ENCODE measurements at regions not wholly inside any gene's neighbourhood (a gene's known extent, or its start where the extent isn't known, plus 50 kb on each side); places are given as distances from the start of the nearest gene placed in this dataset.

GRCh38 chr13:22106058-22106457, 435.2 kb downstream of the FGF9 start:
- no peak overlapping the region for H3K27ac ChIP-seq (ENCODE audit: low read depth, low read length)
- H3K4me3 ChIP-seq (ENCODE audit: low read depth, low read length): no peak overlapping the region
- no peaks in the 10 kb centered on the region for H3K27me3 ChIP-seq (ENCODE audit: control insufficient read depth, insufficient read depth, low read length)
- ChIA-PET POLR2A (no interaction called here), CTCF (no interaction called here)
- no peak for DNase-seq (ENCODE audit: low read depth, low spot score)
- H3K9me3 ChIP-seq (ENCODE audit: control insufficient read depth, insufficient read depth, low read length): peaks cover 3% of the 10 kb centered on the region; the same call in 1 of the 2 replicates
- TF ChIP-seq, protein P1, sequence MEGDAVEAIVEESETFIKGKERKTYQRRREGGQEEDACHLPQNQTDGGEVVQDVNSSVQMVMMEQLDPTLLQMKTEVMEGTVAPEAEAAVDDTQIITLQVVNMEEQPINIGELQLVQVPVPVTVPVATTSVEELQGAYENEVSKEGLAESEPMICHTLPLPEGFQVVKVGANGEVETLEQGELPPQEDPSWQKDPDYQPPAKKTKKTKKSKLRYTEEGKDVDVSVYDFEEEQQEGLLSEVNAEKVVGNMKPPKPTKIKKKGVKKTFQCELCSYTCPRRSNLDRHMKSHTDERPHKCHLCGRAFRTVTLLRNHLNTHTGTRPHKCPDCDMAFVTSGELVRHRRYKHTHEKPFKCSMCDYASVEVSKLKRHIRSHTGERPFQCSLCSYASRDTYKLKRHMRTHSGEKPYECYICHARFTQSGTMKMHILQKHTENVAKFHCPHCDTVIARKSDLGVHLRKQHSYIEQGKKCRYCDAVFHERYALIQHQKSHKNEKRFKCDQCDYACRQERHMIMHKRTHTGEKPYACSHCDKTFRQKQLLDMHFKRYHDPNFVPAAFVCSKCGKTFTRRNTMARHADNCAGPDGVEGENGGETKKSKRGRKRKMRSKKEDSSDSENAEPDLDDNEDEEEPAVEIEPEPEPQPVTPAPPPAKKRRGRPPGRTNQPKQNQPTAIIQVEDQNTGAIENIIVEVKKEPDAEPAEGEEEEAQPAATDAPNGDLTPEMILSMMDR (IDR thresholded peaks at IDR 0.05; ENCODE audit: low read depth, low read length): no peak

DNA sequence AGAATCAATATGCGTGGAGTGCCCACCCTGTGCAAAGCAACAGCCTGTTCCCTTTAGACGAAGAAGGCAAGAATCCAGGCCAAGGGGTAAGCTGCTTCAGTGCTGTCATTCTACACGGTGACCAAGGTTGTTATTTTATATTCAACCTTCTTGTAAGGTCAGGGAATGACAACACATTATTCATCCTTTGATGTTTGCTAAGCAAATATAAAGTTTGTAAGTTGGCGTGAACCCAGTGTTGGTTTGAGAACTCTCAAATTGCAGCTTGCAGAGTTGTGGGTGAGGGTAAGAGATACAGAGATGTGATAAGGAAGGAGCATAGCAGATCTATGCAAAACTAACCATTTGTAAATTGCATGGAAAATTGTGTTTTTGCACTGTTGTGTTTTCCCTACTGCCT, 436.7 kb downstream of the FGF9 start:
- Histone ChIP-seq H3K27ac (ENCODE audit: low read depth, low read length) (no peak overlapping the region), H3K4me3 (ENCODE audit: low read depth, low read length) (no peak overlapping the region), H3K27me3 (ENCODE audit: control insufficient read depth, insufficient read depth, low read length) (no peaks in the 10 kb centered on the region), H3K9me3 (ENCODE audit: control insufficient read depth, insufficient read depth, low read length) (peaks cover 3% of the 10 kb centered on the region; the same call in 1 of the 2 replicates)
- DNase-seq (ENCODE audit: low read depth, low spot score): no peak
- ChIA-PET CTCF (no interaction called here), POLR2A (no interaction called here)
- TF ChIP-seq, protein P1 (IDR thresholded peaks at IDR 0.05; ENCODE audit: low read depth, low read length): no peak

DNA sequence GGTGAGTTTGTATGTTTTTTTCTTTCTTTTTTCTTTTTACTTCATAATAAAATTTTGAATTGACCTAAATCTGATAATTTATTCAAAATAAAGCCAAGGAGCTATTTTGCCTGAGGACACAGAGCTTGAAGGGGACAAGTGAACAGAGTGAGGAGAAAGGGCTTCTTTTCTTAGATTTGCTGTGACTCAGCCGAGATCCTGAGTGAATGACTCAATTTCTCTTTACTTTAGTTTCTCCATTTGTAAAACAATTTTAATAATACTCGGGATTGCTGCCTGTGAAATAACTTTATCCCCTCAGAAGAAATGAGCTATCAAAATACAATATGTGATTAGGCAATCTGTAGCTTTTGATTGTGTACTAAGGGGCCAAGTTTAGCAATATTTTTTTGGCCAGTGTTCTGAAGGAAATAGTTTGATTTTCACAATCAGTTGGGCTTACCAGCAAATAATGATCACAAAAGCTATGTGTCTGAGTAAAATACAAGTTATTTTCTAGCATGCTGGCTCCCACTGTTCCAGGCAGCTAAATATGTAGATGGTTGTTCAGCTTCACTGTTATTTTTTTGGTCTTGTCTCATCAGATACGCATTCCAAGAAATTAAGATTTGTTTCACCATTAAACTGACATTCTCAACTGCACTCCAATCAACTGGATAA, 437.5 kb downstream of the FGF9 start:
- Histone ChIP-seq H3K4me3 (ENCODE audit: low read depth, low read length) (no peak overlapping the region), H3K27ac (ENCODE audit: low read depth, low read length) (no peak overlapping the region), H3K9me3 (ENCODE audit: control insufficient read depth, insufficient read depth, low read length) (peaks cover 3% of the 10 kb centered on the region; the same call in 1 of the 2 replicates), H3K27me3 (ENCODE audit: control insufficient read depth, insufficient read depth, low read length) (no peaks in the 10 kb centered on the region)
- DNase-seq (ENCODE audit: low read depth, low spot score): no peak
- CTCF ChIA-PET: interaction anchor here (1.3 kb wide), 1 partner anchor 21 kb away, joined by 3 read pairs; no protein-coding TSS in a partner anchor
- POLR2A ChIA-PET: interaction anchor here (1.7 kb wide), 1 partner anchor 20 kb away, joined by 8 read pairs; no protein-coding TSS in a partner anchor
- TF ChIP-seq, protein P1 (IDR thresholded peaks at IDR 0.05; ENCODE audit: low read depth, low read length): no peak

DNA sequence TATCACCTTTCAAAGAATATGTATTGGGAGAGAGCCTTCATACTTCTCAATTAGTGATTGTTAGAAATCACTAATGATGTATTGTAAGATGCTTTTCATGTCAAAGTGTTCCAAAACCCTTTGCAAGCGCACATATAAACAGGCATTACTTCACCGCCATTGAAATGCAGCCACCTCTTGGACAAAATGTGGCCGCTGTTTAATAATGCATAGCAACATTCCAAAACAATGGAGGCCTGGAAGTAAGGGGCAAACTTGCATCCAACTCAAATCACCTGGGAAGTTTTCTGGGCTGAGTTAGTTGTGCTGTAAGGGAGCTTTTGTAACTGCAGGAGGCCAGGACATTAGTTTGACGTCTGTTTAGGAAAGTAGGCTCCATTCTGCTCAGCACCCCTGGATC, 438.1 kb downstream of the FGF9 start:
- ChIA-PET CTCF (interaction anchor here (1.3 kb wide), 1 partner anchor 20 kb away, joined by 3 read pairs; no protein-coding TSS in a partner anchor), POLR2A (interaction anchor here (1.7 kb wide), 1 partner anchor 20 kb away, joined by 8 read pairs; no protein-coding TSS in a partner anchor)
- Histone ChIP-seq H3K27ac (ENCODE audit: low read depth, low read length) (no peak overlapping the region), H3K27me3 (ENCODE audit: control insufficient read depth, insufficient read depth, low read length) (no peaks in the 10 kb centered on the region), H3K4me3 (ENCODE audit: low read depth, low read length) (no peak overlapping the region), H3K9me3 (ENCODE audit: control insufficient read depth, insufficient read depth, low read length) (peaks cover 3% of the 10 kb centered on the region; the same call in 1 of the 2 replicates)
- DNase-seq (ENCODE audit: low read depth, low spot score): no peak
- TF ChIP-seq, protein P1 (IDR thresholded peaks at IDR 0.05; ENCODE audit: low read depth, low read length): no peak

DNA sequence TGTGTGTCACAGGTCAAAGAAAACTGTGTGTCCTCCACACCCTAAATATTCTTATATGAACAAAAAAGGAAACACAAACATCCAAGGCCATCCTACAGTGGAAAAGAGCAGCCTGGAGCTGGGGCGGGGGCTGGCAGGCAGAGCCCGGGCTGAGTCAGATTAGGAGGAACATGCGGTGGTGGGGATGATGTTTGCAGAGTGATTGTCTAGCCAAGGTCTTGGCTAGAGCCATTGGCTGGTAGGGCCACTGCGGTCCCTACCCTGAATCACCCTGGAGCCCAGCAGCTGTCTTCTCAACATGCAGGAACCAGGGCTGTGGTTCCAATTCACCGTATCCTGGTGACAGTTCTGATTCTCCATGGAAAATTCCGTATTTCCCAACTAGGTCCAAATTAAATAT, 439.5 kb downstream of the FGF9 start:
- H3K4me3 ChIP-seq (ENCODE audit: low read depth, low read length): no peak overlapping the region
- H3K27me3 ChIP-seq (ENCODE audit: control insufficient read depth, insufficient read depth, low read length): no peaks in the 10 kb centered on the region
- no peak for DNase-seq (ENCODE audit: low read depth, low spot score)
- ChIA-PET POLR2A (no interaction called here), CTCF (no interaction called here)
- no peak overlapping the region for H3K27ac ChIP-seq (ENCODE audit: low read depth, low read length)
- TF ChIP-seq, protein P1 (IDR thresholded peaks at IDR 0.05; ENCODE audit: low read depth, low read length): no peak
- H3K9me3 ChIP-seq (ENCODE audit: control insufficient read depth, insufficient read depth, low read length): peaks cover 3% of the 10 kb centered on the region; the same call in 1 of the 2 replicates

Measured in AG04450 (cell line).